ENCODE measurements at regions not wholly inside any gene's neighbourhood (a gene's known extent, or its start where the extent isn't known, plus 50 kb on each side); places are given as distances from the start of the nearest gene placed in this dataset.

DNA sequence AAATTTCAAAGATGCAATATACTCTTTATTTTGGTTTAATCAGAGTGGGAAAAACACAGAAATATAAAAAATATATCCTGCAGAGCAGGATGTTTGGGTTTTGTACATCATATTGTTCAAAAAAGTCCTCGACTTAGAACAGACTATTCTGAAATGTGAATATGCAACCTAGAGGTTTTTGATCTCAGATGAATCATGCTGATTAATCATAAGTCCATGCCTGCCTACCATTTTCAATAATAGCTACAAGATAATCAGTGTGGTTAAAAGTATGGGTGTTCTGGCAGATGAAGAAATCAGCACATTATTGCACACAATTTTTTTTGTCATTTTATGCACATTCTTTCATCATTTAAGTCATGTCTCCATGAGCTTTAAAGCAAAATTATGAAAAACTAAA lies 1261.0 kb upstream of the NXPH2 start:
- Mint-ChIP-seq H3K4me1 (ENCODE audit: low read depth) (no peaks in the 10 kb centered on the region), H3K9me3 (peaks cover 13 to 21% of the 10 kb centered on the region in 2 donors), H3K27me3 (ENCODE audit: low read depth) (no peaks in the 10 kb centered on the region), H3K4me3 (no peak overlapping the region), H3K27ac (no peak overlapping the region), H3K36me3 (ENCODE audit: insufficient read depth in 2 of 2) (peaks cover 0 to 5% of the 10 kb centered on the region in 2 donors)
- no peak for ATAC-seq (replicated peaks in 1 of 2)
- no peak for DNase-seq

DNA sequence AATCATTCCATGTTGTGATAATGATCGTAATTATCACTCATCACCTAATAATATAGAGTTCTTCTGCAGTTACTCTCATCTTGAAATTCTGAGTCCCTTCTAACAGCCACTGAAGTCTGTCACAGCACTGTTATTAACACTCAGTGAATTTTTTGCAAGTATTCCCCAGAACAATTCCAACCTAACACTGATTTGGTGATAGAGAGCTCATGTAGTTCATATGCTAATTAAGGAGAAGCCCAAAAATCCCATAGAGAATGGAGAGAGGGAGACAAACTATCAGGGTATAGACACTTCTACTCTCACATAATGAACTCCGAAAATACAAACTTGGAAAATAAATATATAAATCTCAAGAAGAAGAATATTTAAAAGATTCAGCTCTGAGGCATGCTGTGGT lies 1253.4 kb upstream of the NXPH2 start:
- Mint-ChIP-seq H3K27ac (no peak overlapping the region), H3K4me3 (no peak overlapping the region), H3K27me3 (ENCODE audit: low read depth) (no peaks in the 10 kb centered on the region), H3K9me3 (peaks cover 7 to 8% of the 10 kb centered on the region in 2 donors), H3K4me1 (ENCODE audit: low read depth) (no peaks in the 10 kb centered on the region), H3K36me3 (ENCODE audit: insufficient read depth in 2 of 2) (peaks cover 0 to 3% of the 10 kb centered on the region in 2 donors)
- DNase-seq (no peak), ATAC-seq (replicated peaks in 1 of 2) (no peak)

DNA sequence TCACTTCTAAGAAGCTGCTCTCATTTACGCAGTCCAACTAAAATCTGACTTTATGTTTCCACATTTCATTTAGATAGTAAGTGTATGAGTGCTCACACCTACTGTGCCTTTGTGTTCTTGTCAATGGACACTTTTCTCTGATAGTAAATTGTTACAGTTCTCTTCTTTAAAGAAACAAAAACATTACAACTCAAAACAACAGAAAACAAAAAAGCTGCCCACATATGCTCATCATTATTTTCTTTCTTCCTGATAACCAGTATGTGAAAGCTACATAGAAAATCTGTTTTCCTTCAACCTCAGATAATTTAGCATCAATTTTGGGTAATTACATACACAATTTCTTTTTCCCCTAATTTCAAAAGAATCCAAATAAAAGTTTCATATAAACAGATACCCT lies 1247.8 kb upstream of the NXPH2 start:
- DNase-seq (no peak), ATAC-seq (replicated peaks in 1 of 2) (no peak)
- no peaks in the 10 kb centered on the region for H3K36me3 Mint-ChIP-seq (ENCODE audit: insufficient read depth in 2 of 2)
- no peak overlapping the region for H3K4me3 Mint-ChIP-seq
- no peaks in the 10 kb centered on the region for H3K4me1 Mint-ChIP-seq (ENCODE audit: low read depth)
- H3K27ac Mint-ChIP-seq, result no peak overlapping the region
- peaks cover 5 to 9% of the 10 kb centered on the region in 2 donors for H3K9me3 Mint-ChIP-seq
- H3K27me3 Mint-ChIP-seq (ENCODE audit: low read depth), result no peaks in the 10 kb centered on the region

DNA sequence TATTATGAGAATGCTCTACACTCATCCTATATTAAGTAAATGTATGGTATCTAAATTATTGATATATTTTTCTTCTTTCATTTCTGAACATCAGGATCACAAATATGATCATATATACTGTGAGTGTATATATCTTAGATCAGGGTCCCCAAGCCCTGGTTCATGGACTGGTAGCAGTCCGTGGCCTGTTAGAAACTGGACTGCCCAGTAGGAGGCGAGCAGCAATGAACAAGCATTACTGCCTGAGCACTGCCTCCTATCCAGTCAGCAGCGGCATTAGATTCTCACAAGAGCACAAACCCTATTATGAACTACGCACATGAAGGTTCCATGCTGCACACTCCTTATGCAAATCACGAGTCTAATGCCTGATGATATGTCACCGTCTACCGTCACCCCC lies 1247.1 kb upstream of the NXPH2 start:
- Mint-ChIP-seq H3K36me3 (ENCODE audit: insufficient read depth in 2 of 2) (no peaks in the 10 kb centered on the region), H3K9me3 (peaks cover 5 to 9% of the 10 kb centered on the region in 2 donors), H3K27me3 (ENCODE audit: low read depth) (no peaks in the 10 kb centered on the region), H3K4me1 (ENCODE audit: low read depth) (no peaks in the 10 kb centered on the region), H3K4me3 (no peak overlapping the region), H3K27ac (no peak overlapping the region)
- DNase-seq, result no peak
- no peak for ATAC-seq (replicated peaks in 1 of 2)

DNA sequence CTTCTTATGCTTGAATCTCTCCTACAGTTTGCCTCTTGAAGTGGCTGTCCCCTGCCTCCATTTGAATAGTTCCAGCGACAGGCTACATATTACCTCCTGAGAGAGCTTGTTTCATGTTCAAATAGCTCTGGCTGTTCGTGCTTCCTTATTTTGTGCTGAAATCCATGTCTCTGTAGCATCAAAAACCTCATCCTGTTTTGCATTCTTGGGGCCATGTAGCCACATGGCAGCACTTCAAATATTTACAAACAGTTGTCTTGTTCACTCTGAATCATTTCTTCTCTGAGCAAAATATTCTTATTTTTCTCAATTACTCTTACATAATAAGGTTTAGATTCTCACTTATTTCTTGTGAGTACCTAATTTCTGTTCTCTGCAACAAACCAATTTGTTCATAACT lies 1243.1 kb upstream of the NXPH2 start:
- Mint-ChIP-seq H3K4me3 (no peak overlapping the region), H3K4me1 (ENCODE audit: low read depth) (no peaks in the 10 kb centered on the region), H3K9me3 (peaks cover 4 to 5% of the 10 kb centered on the region in 2 donors), H3K27ac (no peak overlapping the region), H3K27me3 (ENCODE audit: low read depth) (no peaks in the 10 kb centered on the region), H3K36me3 (ENCODE audit: insufficient read depth in 2 of 2) (no peaks in the 10 kb centered on the region)
- no peak for ATAC-seq (replicated peaks in 1 of 2)
- no peak for DNase-seq

DNA sequence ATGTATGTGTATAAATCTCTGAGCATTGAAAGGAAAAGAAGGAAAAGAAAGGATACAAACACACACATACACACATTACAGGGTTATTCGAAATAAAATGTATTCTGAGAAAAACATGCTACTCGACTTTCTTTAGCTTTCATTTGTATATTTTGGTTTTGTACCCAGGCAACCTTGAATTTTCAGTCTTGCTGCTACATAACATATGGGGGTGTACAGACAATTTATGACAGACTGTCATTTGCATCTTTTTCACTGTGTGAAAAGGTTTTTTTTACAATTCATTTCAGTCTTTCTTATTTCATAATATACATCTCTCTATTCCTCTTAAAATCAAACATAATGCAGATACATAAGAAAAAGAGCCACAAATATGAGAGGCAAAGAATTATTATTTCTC lies 1238.4 kb upstream of the NXPH2 start:
- ATAC-seq (replicated peaks in 1 of 2), result no peak
- H3K9me3 Mint-ChIP-seq, result peaks cover 6 to 11% of the 10 kb centered on the region in 2 donors
- no peaks in the 10 kb centered on the region for H3K36me3 Mint-ChIP-seq (ENCODE audit: insufficient read depth in 2 of 2)

DNA sequence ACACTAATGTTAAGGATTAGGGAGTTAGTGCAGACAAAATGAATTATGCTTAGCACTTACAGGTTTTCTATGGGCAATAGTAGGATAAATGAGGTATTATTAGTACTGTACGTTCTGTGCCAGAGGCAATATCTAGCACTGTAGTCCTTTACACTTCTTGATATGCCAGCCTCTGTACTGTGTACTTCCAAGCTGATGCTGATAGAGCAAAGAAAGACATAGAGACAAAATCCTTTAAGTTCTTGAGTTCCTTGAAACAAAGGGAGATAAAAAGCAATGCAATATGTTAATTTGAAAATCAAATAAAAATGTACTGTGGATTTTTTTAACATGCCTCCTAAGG lies 1234.0 kb upstream of the NXPH2 start:
- Mint-ChIP-seq H3K27me3 (ENCODE audit: low read depth) (no peaks in the 10 kb centered on the region), H3K36me3 (ENCODE audit: insufficient read depth in 2 of 2) (no peaks in the 10 kb centered on the region), H3K4me1 (ENCODE audit: low read depth) (no peaks in the 10 kb centered on the region), H3K27ac (no peak overlapping the region), H3K9me3 (peaks cover 6 to 18% of the 10 kb centered on the region in 2 donors), H3K4me3 (no peak overlapping the region)
- DNase-seq (no peak), ATAC-seq (replicated peaks in 1 of 2) (no peak)

More for the DNA sequence above, 1238.4 kb upstream of the NXPH2 start:
- Mint-ChIP-seq H3K27ac (no peak overlapping the region), H3K4me3 (no peak overlapping the region), H3K27me3 (ENCODE audit: low read depth) (no peaks in the 10 kb centered on the region), H3K4me1 (ENCODE audit: low read depth) (no peaks in the 10 kb centered on the region)
- DNase-seq, result no peak

DNA sequence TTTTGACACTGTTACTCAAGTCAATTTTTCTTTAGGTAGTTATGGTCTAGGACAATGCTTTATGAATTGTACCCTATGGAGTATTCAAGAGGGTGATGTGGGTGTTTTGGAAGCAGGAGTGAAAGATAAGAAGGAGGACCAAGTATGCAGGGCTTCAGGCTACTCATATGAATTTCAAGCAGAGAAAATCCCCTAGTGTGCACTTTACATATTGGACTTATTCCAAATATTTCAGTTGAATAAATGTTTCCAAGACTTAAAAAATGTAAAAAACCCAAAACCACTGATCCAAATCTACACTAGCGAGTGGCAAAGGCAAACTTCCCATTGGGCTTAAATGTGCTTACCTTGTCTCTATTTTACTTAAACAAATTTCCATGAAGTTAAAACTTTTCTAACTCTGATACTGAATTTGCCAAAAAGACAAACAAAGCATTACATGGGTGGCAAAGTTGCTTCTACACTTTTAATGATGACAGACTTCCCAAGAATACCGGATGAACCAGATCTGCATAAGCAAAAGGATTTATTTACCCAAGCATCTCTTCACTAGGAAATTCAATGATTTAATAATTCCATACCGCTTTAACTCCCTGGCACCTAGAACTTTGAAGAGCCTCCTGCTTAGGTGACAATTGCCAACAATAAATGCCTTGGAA lies 1233.5 kb upstream of the NXPH2 start:
- Mint-ChIP-seq H3K36me3 (ENCODE audit: insufficient read depth in 2 of 2) (no peaks in the 10 kb centered on the region), H3K27ac (no peak overlapping the region), H3K4me3 (no peak overlapping the region), H3K9me3 (peaks cover 5 to 17% of the 10 kb centered on the region in 2 donors), H3K4me1 (ENCODE audit: low read depth) (no peaks in the 10 kb centered on the region), H3K27me3 (ENCODE audit: low read depth) (no peaks in the 10 kb centered on the region)
- DNase-seq (no peak), ATAC-seq (replicated peaks in 1 of 2) (no peak)

DNA sequence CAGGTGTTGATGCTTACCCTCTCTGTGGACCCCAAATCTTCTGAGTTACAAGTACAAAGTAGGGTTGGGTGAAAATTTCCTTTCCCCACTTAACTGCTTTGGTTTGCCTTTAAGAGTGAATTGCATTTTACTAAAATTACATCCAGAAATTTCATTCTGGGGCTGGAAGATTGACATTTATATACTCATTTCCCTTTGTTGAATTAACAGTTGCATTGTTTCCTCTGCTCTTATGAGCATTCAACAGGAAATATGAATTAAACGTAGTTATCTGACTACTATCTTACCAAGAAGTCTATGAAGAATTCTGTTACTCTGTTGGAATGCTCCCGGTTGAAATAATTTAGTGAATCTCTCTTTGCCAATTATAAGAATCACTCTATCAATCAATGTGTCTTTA lies 1231.1 kb upstream of the NXPH2 start:
- DNase-seq (no peak), ATAC-seq (replicated peaks in 1 of 2) (no peak)
- Mint-ChIP-seq H3K4me1 (ENCODE audit: low read depth) (no peaks in the 10 kb centered on the region), H3K36me3 (ENCODE audit: insufficient read depth in 2 of 2) (no peaks in the 10 kb centered on the region), H3K4me3 (no peak overlapping the region), H3K9me3 (peaks cover 3 to 19% of the 10 kb centered on the region in 2 donors), H3K27me3 (ENCODE audit: low read depth) (no peaks in the 10 kb centered on the region), H3K27ac (no peak overlapping the region)

DNA sequence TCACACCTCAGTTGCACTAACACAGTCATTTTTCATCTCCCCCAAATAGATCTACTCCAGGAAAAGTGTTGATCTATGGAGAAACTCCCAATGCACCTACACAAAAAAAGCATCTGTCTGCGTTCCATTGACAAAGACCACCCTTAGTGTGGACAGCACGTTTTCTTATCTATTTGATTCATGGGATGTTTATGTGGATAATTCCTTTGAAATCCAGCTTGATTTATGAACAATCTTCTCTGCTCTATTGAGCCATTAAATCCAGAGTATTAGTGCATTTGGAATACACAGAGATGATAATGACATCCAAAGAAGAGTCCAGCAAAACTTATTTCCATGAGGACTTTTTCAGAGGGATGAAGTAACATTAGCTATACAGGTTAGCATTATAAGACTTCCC lies 1221.9 kb upstream of the NXPH2 start:
- Mint-ChIP-seq H3K36me3 (ENCODE audit: insufficient read depth in 2 of 2) (no peaks in the 10 kb centered on the region), H3K4me3 (no peak overlapping the region), H3K27me3 (ENCODE audit: low read depth) (no peaks in the 10 kb centered on the region), H3K27ac (no peak overlapping the region), H3K9me3 (peaks cover 8 to 9% of the 10 kb centered on the region in 2 donors), H3K4me1 (ENCODE audit: low read depth) (no peaks in the 10 kb centered on the region)
- DNase-seq, result no peak
- ATAC-seq (replicated peaks in 1 of 2), result no peak

DNA sequence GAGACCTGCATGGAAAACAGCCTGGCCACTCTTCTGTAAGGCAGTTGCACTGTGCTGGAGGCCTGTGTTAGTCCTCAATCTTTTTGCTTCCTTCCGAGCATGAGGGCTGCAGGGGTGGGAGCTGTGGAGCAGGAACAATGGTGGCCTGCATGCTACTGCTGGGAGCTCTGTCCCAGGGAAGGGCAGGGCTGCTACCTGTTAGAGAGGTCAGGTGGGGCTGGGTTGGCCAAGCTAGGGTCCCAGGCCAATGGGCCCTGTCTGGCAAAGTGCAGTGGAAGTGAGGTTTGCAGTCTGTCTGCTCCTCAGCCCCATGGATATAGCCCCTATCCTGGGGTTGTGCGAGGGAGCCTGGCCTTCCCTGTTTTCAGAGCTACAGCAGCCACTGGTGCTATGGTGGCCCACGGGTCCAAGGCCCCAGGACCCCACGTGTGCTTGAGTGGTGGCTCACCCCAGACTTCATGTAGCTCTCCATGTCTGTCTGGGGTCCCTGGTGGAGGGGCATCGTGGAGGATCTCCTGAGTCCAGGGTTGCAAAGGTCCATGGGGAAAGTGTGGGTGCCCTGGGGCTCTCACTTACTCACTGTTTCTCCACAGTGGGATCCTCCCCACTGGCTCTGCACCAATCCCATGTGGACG lies 1212.6 kb upstream of the NXPH2 start:
- no peak for ATAC-seq (replicated peaks in 1 of 2)
- Mint-ChIP-seq H3K27ac (no peak overlapping the region), H3K27me3 (ENCODE audit: low read depth) (no peaks in the 10 kb centered on the region), H3K4me3 (no peak overlapping the region), H3K9me3 (peaks cover 9 to 12% of the 10 kb centered on the region in 2 donors), H3K36me3 (ENCODE audit: insufficient read depth in 2 of 2) (peaks cover 0 to 3% of the 10 kb centered on the region in 2 donors), H3K4me1 (ENCODE audit: low read depth) (no peaks in the 10 kb centered on the region)
- DNase-seq, result no peak

DNA sequence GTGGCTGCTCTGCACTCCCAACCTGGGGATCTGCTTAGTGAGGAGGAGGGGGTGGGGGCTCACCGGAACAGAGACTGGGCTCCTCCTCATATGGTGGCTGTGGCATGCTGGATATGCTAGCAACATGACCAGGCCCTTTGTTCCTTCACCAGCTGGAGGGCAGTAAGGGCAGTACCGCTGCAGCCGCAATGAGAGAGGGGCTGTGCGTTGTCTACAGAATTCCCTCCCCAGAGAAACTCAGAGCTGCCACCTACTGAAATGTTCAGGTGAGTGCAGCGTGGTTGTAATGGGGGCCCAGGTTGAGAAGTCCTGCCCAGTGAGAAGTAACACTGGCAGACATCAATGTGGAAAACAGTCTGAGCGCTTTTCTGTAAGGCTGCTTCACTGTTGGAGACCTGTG lies 1211.9 kb upstream of the NXPH2 start:
- no peaks in the 10 kb centered on the region for H3K4me1 Mint-ChIP-seq (ENCODE audit: low read depth)
- H3K4me3 Mint-ChIP-seq, result no peak overlapping the region
- peaks cover 2 to 3% of the 10 kb centered on the region in 2 donors for H3K36me3 Mint-ChIP-seq (ENCODE audit: insufficient read depth in 2 of 2)
- no peak for ATAC-seq (replicated peaks in 1 of 2)
- H3K27me3 Mint-ChIP-seq (ENCODE audit: low read depth), result no peaks in the 10 kb centered on the region
- H3K27ac Mint-ChIP-seq, result no peak overlapping the region
- no peak for DNase-seq
- peaks cover 9 to 16% of the 10 kb centered on the region in 2 donors for H3K9me3 Mint-ChIP-seq

DNA sequence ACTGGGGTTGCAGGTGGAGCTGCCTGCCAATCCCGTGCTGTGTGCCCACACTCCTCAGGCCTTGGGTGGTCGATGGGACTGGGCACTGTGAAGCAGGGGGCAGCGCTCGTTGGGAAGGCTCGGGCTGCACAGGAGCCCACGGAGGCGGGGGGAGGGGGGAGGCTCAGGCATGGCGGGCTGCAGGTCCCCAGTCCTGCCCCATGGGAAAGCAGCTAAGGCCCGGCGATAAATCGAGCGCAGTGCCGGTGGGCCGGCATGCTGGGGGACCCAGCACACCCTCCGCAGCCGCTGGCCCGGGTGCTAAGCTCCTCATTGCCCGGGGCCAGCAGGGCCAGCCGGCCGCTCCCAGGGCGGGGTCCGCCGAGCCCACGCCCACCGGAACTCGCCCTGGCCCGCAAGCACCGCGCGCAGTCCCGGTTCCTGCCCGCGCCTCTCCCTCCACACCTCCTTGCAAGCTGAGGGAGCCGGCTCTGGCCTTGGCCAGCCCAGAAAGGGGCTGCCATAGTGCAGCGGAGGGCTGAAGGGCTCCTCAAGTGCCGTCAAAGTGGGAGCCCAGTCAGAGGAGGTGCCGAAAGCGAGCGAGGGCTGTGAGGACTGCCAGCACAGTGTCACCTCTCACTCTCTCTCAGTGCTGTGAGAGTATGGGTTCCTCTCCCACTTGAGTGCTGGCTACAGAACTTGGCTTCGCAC lies 1210.6 kb upstream of the NXPH2 start:
- DNase-seq (no peak), ATAC-seq (replicated peaks in 1 of 2) (no peak)
- no peaks in the 10 kb centered on the region for H3K27me3 Mint-ChIP-seq (ENCODE audit: low read depth)
- H3K4me1 Mint-ChIP-seq (ENCODE audit: low read depth), result no peaks in the 10 kb centered on the region
- no peak overlapping the region for H3K4me3 Mint-ChIP-seq
- H3K27ac Mint-ChIP-seq, result no peak overlapping the region
- H3K9me3 Mint-ChIP-seq, result peaks cover 5 to 16% of the 10 kb centered on the region in 2 donors
- H3K36me3 Mint-ChIP-seq (ENCODE audit: insufficient read depth in 2 of 2), result peaks cover 2 to 3% of the 10 kb centered on the region in 2 donors
